ENCODE measurements at regions not wholly inside any gene's neighbourhood (a gene's known extent, or its start where the extent isn't known, plus 50 kb on each side); places are given as distances from the start of the nearest gene placed in this dataset.
"Not testable (repeated sequence)": the region's sequence is repeated elsewhere in the genome, so short reads cannot be mapped to it uniquely, and the experiment has no call there.

DNA sequence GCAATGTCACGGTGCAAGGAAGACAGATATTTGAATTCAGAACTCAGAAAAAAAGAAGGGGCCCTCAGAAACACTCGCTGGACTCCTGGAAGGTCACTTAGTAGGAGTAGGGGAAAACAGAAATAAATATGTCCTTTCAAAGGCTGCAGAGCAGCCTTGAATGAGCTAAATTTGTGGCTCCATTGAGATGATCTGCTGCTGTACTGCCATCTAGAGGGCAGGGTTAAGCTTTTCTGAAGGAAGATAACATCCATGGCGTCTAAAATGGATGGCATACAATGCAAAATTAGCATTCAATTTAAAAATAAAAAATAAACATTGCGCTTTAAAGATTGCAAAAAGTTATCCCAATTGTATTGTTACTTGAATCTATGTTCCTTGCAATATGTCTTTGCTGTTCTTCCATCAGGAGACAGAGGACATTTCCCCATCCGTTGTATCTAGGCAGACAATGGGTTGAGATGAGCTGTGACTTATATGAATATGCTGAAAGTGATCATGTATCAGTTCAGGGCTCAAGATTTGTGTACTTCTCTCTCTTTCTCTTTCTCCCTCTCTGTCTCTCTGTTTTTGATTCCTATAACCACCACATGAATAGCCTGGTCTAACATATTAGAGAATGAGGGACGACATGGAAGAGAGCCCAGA is 642.2 kb downstream of the SH2D4B start:
- H3K4me1 ChIP-seq (ENCODE audit: insufficient read depth, poor library complexity, severe bottlenecking), result no peaks in the 10 kb centered on the region
- ATAC-seq (ENCODE audit: low read depth) (0 out of 3 replicates have a peak, but pooled peaks have one; percentile 38), DNase-seq (ENCODE audit: low spot score) (no peak)

DNA sequence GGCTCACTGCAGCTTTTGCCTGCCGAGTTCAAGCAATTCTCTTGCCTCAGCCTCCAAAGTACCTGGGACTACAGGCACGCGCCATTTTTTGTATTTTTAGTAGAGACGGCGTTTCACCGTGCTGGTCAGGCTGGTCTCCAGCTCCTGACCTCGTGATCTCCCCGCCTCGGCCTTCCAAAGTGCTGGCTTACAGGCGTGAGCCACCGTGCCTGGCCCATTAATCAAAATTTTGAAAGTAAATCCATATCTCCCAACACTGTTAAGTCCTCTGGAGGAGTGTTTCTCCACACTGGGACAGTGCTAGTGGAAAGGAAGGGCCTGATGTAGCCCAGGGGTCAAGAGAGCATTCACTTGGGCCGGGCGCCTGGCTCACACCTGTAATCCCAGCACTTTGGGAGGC is 644.6 kb downstream of the SH2D4B start:
- Histone ChIP-seq H3K9me3 (ENCODE audit: severe bottlenecking) (peaks cover 5% of the 10 kb centered on the region), H3K36me3 (ENCODE audit: low read depth) (no peaks in the 10 kb centered on the region), H3K27ac (ENCODE audit: poor library complexity, severe bottlenecking) (no peak overlapping the region), H3K4me1 (ENCODE audit: insufficient read depth, poor library complexity, severe bottlenecking) (no peaks in the 10 kb centered on the region), H3K4me3 (ENCODE audit: severe bottlenecking) (no peak overlapping the region), H3K27me3 (ENCODE audit: insufficient read depth, poor library complexity, severe bottlenecking) (no peaks in the 10 kb centered on the region)
- DNase-seq (ENCODE audit: low spot score) (no peak), ATAC-seq (ENCODE audit: low read depth) (no peak)
- TF ChIP-seq, protein P1, sequence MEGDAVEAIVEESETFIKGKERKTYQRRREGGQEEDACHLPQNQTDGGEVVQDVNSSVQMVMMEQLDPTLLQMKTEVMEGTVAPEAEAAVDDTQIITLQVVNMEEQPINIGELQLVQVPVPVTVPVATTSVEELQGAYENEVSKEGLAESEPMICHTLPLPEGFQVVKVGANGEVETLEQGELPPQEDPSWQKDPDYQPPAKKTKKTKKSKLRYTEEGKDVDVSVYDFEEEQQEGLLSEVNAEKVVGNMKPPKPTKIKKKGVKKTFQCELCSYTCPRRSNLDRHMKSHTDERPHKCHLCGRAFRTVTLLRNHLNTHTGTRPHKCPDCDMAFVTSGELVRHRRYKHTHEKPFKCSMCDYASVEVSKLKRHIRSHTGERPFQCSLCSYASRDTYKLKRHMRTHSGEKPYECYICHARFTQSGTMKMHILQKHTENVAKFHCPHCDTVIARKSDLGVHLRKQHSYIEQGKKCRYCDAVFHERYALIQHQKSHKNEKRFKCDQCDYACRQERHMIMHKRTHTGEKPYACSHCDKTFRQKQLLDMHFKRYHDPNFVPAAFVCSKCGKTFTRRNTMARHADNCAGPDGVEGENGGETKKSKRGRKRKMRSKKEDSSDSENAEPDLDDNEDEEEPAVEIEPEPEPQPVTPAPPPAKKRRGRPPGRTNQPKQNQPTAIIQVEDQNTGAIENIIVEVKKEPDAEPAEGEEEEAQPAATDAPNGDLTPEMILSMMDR (IDR thresholded peaks at IDR 0.05; ENCODE audit: poor library complexity, severe bottlenecking), result no peak

More for the DNA sequence above, 642.2 kb downstream of the SH2D4B start:
- no peak overlapping the region for H3K27ac ChIP-seq (ENCODE audit: poor library complexity, severe bottlenecking)
- no peaks in the 10 kb centered on the region for H3K36me3 ChIP-seq (ENCODE audit: low read depth)
- peaks cover 5% of the 10 kb centered on the region for H3K9me3 ChIP-seq (ENCODE audit: severe bottlenecking)
- no peaks in the 10 kb centered on the region for H3K27me3 ChIP-seq (ENCODE audit: insufficient read depth, poor library complexity, severe bottlenecking)
- TF ChIP-seq, protein P1 (IDR thresholded peaks at IDR 0.05; ENCODE audit: poor library complexity, severe bottlenecking), result peak; percentile 55
- no peak overlapping the region for H3K4me3 ChIP-seq (ENCODE audit: severe bottlenecking)

DNA sequence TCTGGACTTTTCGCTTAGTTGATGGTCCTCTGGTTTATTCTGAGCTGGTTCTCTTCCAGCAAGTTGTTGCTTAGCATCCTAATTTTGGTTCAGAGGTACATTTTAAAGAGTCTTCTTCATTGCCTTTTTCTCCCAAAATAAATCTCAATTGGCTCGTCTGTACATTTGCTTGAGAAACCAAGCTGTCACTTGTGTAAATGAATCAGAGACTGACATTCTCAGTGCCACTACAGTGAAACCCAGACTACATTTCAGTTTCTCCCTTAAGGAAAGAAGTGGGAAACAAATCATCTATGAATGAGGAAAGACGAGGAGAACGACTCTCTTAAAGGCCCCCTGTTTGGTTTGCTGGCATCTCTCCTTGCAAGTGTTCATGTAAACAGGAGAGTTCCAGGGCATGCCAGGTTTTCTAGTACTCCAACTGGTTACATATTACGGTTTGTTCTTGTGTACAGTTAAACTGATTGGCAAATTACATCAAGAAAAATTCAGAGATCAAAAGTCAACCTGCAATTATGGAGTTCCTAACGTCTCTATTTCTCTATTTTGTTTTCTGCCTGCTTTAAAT is 654.6 kb downstream of the SH2D4B start:
- TF ChIP-seq, protein P1 (IDR thresholded peaks at IDR 0.05; ENCODE audit: poor library complexity, severe bottlenecking), result no peak
- Histone ChIP-seq H3K4me1 (ENCODE audit: insufficient read depth, poor library complexity, severe bottlenecking) (no peaks in the 10 kb centered on the region), H3K27ac (ENCODE audit: poor library complexity, severe bottlenecking) (no peak overlapping the region), H3K9me3 (ENCODE audit: severe bottlenecking) (no peaks in the 10 kb centered on the region), H3K27me3 (ENCODE audit: insufficient read depth, poor library complexity, severe bottlenecking) (no peaks in the 10 kb centered on the region), H3K36me3 (ENCODE audit: low read depth) (no peaks in the 10 kb centered on the region), H3K4me3 (ENCODE audit: severe bottlenecking) (no peak overlapping the region)
- ATAC-seq (ENCODE audit: low read depth) (no peak), DNase-seq (ENCODE audit: low spot score) (no peak)

DNA sequence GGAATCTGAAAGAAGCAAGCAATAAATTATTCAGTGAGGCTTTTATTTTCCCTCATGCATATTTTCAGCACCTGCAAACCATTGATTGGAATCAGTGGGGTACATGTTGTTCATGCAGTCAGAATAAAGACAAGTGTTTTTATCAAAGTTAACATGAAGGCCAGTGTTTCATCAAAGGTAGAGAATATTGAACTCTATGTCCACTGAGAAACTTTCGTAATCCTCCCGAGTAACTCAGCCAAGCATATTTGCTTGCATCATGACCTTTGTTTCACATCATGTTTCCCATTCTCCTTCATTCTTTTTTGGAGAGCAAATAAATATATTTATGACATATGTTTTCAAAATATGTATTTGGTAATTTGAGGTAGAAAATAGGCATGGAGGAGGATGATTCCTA is 663.1 kb downstream of the SH2D4B start:
- no peak for ATAC-seq (ENCODE audit: low read depth)
- no peak overlapping the region for H3K4me3 ChIP-seq (ENCODE audit: severe bottlenecking)
- no peaks in the 10 kb centered on the region for H3K9me3 ChIP-seq (ENCODE audit: severe bottlenecking)
- H3K27me3 ChIP-seq (ENCODE audit: insufficient read depth, poor library complexity, severe bottlenecking), result no peaks in the 10 kb centered on the region
- TF ChIP-seq, protein P1 (IDR thresholded peaks at IDR 0.05; ENCODE audit: poor library complexity, severe bottlenecking), result no peak
- H3K27ac ChIP-seq (ENCODE audit: poor library complexity, severe bottlenecking), result no peak overlapping the region
- H3K36me3 ChIP-seq (ENCODE audit: low read depth), result no peaks in the 10 kb centered on the region
- H3K4me1 ChIP-seq (ENCODE audit: insufficient read depth, poor library complexity, severe bottlenecking), result no peaks in the 10 kb centered on the region
- DNase-seq (ENCODE audit: low spot score), result no peak

DNA sequence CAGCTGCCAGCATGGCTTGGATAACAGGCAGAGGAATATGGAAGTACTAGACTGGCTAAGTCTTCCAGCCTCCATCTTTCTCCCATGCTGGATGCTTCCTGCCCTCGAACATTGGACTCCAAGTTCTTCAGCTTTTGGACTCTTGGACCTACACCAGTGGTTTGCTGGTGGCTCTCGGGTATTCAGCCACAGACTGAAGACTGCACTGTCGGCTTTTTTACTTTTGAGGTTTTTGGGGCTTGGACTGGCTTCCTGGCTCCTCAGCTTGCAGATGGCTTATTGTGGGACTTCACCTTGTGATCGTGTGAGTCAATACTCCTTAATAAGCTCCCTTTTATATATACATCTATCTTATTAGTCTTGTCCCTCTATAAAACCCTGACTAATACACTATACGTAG is 667.6 kb upstream of the NRG3 start:
- H3K27me3 ChIP-seq (ENCODE audit: insufficient read depth, poor library complexity, severe bottlenecking); H3K4me3 ChIP-seq (ENCODE audit: severe bottlenecking); ATAC-seq (ENCODE audit: low read depth); H3K27ac ChIP-seq (ENCODE audit: poor library complexity, severe bottlenecking); H3K36me3 ChIP-seq (ENCODE audit: low read depth); DNase-seq (ENCODE audit: low spot score); H3K9me3 ChIP-seq (ENCODE audit: severe bottlenecking); H3K4me1 ChIP-seq (ENCODE audit: insufficient read depth, poor library complexity, severe bottlenecking): not testable (repeated sequence)

Data from RWPE2 (cell line).